Activated B cell treated with CpG ODN at 0.5 μM for 24 hours (primary cell): ENCODE measurements at regions not wholly inside any gene's neighbourhood (a gene's known extent, or its start where the extent isn't known, plus 50 kb on each side); places are given as distances from the start of the nearest gene placed in this dataset.

Experiments
- ATAC-seq: fragments of 200-7000 bp; cut with Tn5 transposase; one replicate; pipeline ENCODE4 v1.10.0; 2021; ENCODE audit warnings: low read depth, mild to moderate bottlenecking, moderate library complexity
- CTCF ChIA-PET: fragments of 350-600 bp; sonication (Branson Sonifier 250); formaldehyde crosslinking; loops from one replicate; lab custom pipeline; 2021; ENCODE audit warnings: antibody characterized with exemption; lab: Charles Lee
- POLR2A ChIA-PET: fragments of 350-600 bp; sonication (Branson Sonifier 250); formaldehyde crosslinking; loops from one replicate; lab custom pipeline; 2021; ENCODE audit warnings: antibody characterized with exemption; lab: Charles Lee
- DNase-seq: peaks from one replicate; pipeline ENCODE4 v3.0.0; 2022
- H3K27ac Mint-ChIP-seq: one replicate; pipeline ENCODE4 v1.8.0; 2020; ENCODE audit warnings: mixed read lengths
- H3K27me3 Mint-ChIP-seq: one replicate; pipeline ENCODE4 v1.8.0; 2021; ENCODE audit warnings: mixed read lengths
- H3K36me3 Mint-ChIP-seq: one replicate; pipeline ENCODE4 v1.8.0; 2021; ENCODE audit warnings: low read depth, mixed read lengths
- H3K4me1 Mint-ChIP-seq: one replicate; pipeline ENCODE4 v1.8.0; 2021; ENCODE audit warnings: mixed read lengths
- H3K4me3 Mint-ChIP-seq: one replicate; pipeline ENCODE4 v1.8.0; 2020; ENCODE audit warnings: mild to moderate bottlenecking, mixed read lengths
- H3K9me3 Mint-ChIP-seq: one replicate; pipeline ENCODE4 v1.8.0; 2020; ENCODE audit warnings: mixed read lengths
- intact Hi-C: fragments of 100-400 bp; cut with micrococcal nuclease; formaldehyde crosslinking; loops from one replicate; pipeline ENCODE4 v1.15.1; 2024
- TF ChIP-seq, protein P1 (sequence below): fragments of 200-600 bp; IDR thresholded peaks from one replicate; pipeline ENCODE4 v1.8.0; 2022; ENCODE audit warnings: antibody characterized with exemption, mild to moderate bottlenecking

DNA sequence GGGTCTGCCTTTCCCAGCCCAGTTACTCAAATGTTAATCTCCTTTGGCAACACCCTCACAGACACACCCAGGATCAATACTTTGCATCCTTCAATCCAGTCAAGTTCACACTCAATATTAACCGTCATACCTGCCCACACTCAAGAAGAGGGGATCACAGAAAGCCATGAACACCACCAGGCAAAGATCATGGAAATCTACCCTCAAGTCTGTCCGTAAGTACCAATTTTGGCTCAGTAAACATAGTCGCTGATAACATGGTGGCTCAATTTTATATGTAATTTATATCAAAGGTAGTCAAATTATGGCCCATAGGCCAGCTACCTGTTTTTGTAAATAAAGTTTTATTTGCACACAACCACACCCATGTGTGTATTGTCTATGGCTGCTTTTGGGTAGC is 102.3 kb upstream of the MAP2 start:
- no peak for DNase-seq
- Mint-ChIP-seq H3K9me3 (no peaks in the 10 kb centered on the region), H3K4me3 (no peak overlapping the region), H3K4me1 (no peaks in the 10 kb centered on the region), H3K36me3 (no peaks in the 10 kb centered on the region), H3K27me3 (peaks cover 5% of the 10 kb centered on the region), H3K27ac (no peak overlapping the region)
- TF ChIP-seq, protein P1, sequence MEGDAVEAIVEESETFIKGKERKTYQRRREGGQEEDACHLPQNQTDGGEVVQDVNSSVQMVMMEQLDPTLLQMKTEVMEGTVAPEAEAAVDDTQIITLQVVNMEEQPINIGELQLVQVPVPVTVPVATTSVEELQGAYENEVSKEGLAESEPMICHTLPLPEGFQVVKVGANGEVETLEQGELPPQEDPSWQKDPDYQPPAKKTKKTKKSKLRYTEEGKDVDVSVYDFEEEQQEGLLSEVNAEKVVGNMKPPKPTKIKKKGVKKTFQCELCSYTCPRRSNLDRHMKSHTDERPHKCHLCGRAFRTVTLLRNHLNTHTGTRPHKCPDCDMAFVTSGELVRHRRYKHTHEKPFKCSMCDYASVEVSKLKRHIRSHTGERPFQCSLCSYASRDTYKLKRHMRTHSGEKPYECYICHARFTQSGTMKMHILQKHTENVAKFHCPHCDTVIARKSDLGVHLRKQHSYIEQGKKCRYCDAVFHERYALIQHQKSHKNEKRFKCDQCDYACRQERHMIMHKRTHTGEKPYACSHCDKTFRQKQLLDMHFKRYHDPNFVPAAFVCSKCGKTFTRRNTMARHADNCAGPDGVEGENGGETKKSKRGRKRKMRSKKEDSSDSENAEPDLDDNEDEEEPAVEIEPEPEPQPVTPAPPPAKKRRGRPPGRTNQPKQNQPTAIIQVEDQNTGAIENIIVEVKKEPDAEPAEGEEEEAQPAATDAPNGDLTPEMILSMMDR = no peak
- CTCF ChIA-PET = no interaction called here
- POLR2A ChIA-PET = no interaction called here
- ATAC-seq = no peak
- intact Hi-C loops = no loop called here

DNA sequence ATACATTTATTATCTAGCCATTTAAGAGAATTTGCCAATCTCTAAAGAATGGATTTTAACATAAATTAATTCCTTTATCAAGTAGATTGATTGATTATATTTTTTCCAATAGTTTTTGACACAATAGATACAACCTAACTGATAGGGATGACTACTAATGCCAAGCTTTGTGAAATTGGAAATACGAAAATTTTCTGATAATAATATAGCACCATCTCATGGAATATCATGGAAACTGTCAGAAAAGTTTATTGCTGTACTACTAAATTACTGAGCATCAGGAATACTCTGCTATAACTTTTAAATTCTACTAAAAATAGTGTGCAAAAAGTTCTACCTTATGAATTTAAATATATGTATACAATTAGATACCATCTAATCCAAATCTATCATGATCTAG is 101.8 kb upstream of the MAP2 start:
- ChIA-PET CTCF (no interaction called here), POLR2A (no interaction called here)
- peaks cover 5% of the 10 kb centered on the region for H3K27me3 Mint-ChIP-seq
- no peaks in the 10 kb centered on the region for H3K4me1 Mint-ChIP-seq
- no peak overlapping the region for H3K27ac Mint-ChIP-seq
- ATAC-seq = no peak
- intact Hi-C loops = no loop called here
- no peak for DNase-seq
- H3K4me3 Mint-ChIP-seq = no peak overlapping the region
- no peaks in the 10 kb centered on the region for H3K36me3 Mint-ChIP-seq
- H3K9me3 Mint-ChIP-seq = no peaks in the 10 kb centered on the region
- TF ChIP-seq, protein P1 = no peak

DNA sequence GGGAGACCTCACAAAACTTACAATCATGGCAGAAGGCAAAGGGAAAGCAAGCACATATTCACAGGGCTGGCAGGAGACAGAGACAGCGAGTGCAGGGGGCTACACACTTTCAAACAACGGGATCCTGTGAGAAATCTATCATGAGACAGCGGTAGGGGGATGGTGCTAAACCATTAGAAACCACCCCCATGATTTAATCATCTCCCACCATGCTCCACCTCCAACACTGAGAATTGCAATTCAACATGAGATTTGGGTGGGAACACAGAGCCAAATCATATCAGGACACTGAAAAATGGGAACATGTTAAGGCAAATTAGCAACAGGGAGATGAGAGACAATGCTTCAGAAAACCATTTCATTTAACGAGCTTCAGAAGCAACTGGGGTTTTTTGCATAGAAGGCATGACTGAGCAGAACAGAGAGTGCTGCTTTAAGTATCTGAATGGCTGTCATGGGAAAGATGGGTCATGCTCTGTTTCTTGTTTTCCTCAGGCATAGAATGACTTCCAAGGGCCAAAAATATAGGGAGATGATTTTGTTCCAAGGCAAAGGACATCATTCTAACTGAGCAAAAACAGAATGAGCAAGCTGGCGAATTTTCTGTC is 100.8 kb upstream of the MAP2 start:
- no peaks in the 10 kb centered on the region for H3K36me3 Mint-ChIP-seq
- ATAC-seq (no peak), DNase-seq (no peak)
- ChIA-PET POLR2A (no interaction called here), CTCF (no interaction called here)
- H3K4me3 Mint-ChIP-seq = no peak overlapping the region
- no peaks in the 10 kb centered on the region for H3K9me3 Mint-ChIP-seq
- TF ChIP-seq, protein P1 = no peak
- peaks cover 5% of the 10 kb centered on the region for H3K27me3 Mint-ChIP-seq
- H3K27ac Mint-ChIP-seq = no peak overlapping the region
- intact Hi-C loops = no loop called here
- no peaks in the 10 kb centered on the region for H3K4me1 Mint-ChIP-seq

DNA sequence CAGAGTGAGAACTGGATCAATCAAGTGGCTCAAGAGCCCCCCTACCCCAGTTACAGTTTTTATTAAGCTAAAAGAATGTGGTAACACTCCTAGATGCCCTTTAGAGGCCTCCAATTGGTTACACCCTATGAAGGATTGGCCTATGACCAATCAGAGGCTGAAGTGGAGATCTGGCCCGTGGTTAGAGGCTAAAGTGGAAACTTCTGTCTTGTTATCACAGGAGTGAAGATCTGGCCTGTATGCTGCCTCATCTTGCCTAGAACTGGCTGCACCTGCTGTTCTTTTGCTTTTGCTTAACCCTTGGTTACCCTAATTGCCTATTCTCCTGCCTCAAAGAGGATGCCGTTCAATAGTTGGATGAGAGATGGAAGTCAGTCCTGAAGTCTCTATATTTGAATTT is 100.1 kb upstream of the MAP2 start:
- H3K4me3 Mint-ChIP-seq = no peak overlapping the region
- TF ChIP-seq, protein P1 = no peak
- no peak overlapping the region for H3K27ac Mint-ChIP-seq
- ATAC-seq (no peak), DNase-seq (no peak)
- no peaks in the 10 kb centered on the region for H3K9me3 Mint-ChIP-seq
- intact Hi-C loops = no loop called here
- ChIA-PET CTCF (interaction anchor here (2.3 kb wide), 1 partner anchor 11 kb away, joined by 15 read pairs; no protein-coding TSS in a partner anchor), POLR2A (no interaction called here)
- no peaks in the 10 kb centered on the region for H3K36me3 Mint-ChIP-seq
- H3K4me1 Mint-ChIP-seq = no peaks in the 10 kb centered on the region
- peaks cover 5% of the 10 kb centered on the region for H3K27me3 Mint-ChIP-seq

DNA sequence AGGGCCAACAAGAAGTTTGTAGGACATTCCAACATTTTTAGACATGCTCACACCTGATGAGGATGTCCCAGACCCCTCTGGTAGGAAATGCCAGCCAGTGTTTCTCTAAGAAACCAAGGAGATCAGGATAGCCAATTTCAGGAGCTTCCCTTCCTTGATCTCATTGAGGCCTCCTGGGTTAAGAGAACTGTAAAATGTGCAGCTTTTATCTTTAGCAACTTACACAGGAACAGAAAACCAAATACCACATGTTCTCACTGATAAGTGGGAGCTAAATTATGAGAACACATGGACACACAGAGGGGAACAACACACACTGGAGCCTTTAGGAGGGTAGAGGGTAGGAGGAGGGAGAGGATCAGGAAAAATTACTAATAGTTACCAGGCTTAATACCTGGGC is 99.6 kb upstream of the MAP2 start:
- TF ChIP-seq, protein P1 = no peak
- intact Hi-C loops = no loop called here

More for the DNA sequence above, 99.6 kb upstream of the MAP2 start:
- Mint-ChIP-seq H3K27ac (no peak overlapping the region), H3K4me3 (no peak overlapping the region), H3K4me1 (no peaks in the 10 kb centered on the region), H3K36me3 (no peaks in the 10 kb centered on the region), H3K9me3 (no peaks in the 10 kb centered on the region), H3K27me3 (peaks cover 5% of the 10 kb centered on the region)
- ChIA-PET POLR2A (no interaction called here), CTCF (interaction anchor here (2.3 kb wide), 1 partner anchor 10 kb away, joined by 15 read pairs; no protein-coding TSS in a partner anchor)
- DNase-seq = no peak
- no peak for ATAC-seq
